Stimulated activated CD8-positive, alpha-beta memory T cell treated with anti-CD3 and anti-CD28 coated beads, Interleukin-15, amount 100 ng/mL, for 4 hours (primary cell): ENCODE measurements at regions not wholly inside any gene's neighbourhood (a gene's known extent, or its start where the extent isn't known, plus 50 kb on each side); places are given as distances from the start of the nearest gene placed in this dataset.
"Not testable (repeated sequence)": the region's sequence is repeated elsewhere in the genome, so short reads cannot be mapped to it uniquely, and the experiment has no call there.

ENCODE experiments used
- DNase-seq, 2 donors: peaks; one replicate each; pipeline ENCODE4 v3.0.0-alpha.2; 2020; ENCODE audit warnings: low read depth in 2 of 2

DNA sequence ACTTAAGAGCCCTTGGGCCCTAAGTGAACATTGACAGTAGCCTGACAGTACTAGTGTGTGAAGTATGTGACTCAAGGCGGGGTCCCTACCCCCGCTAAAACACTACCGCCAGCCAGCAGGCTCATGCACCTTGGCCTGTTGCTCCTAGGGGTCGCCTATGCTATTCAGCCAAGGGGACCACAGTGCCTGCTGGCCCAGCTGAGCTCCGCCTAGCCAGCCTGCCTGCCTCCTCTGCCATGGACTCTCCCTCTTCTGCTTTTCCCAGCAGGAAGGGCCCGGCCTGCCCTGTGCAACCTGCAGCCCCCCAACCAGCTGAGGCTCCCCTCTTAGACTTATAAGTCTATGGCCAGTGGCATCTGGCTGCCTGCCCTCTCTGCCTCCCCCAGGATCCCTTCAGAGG lies 193.1 kb downstream of the MSX2 start:
- not testable (repeated sequence) for DNase-seq

DNA sequence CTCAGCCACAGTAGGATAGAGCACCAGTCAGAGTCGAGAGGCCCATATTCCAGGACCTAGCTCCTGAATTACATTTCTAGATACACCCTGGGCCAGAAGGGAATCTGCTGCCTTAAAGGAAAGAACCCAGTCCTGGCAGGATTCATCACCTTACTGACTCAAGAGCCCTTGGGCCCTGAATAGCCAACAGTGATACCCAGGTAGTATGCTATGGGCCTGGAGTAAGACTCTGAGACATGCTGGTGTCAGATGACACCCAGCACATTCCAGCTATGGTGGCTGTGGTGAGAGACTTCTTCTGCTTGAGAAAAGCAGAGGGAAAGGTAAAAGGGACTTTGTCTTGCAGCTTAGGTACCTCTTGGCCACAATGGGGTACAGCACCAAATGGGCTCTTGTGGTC lies 192.5 kb downstream of the MSX2 start:
- DNase-seq = not testable (repeated sequence)

DNA sequence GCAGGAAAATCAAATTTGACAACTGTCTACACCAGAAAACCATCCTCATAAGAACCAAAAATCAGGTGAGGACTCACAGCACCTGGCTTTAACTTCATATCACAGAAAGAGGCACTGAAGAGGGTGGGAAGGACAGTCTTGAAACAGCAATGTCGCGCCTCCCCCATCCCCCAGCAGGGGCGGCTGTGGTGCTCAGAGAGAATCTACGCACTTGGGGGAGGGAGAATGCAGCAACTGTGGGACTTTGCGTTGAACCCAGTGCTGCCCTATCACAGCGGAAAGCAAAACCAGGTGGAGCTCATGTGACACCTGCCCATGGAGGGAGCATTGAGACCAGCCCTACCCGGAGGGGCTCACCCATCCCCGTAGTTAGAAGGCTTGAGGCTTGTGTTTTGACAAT lies 191.8 kb downstream of the MSX2 start:
- no peak for DNase-seq

DNA sequence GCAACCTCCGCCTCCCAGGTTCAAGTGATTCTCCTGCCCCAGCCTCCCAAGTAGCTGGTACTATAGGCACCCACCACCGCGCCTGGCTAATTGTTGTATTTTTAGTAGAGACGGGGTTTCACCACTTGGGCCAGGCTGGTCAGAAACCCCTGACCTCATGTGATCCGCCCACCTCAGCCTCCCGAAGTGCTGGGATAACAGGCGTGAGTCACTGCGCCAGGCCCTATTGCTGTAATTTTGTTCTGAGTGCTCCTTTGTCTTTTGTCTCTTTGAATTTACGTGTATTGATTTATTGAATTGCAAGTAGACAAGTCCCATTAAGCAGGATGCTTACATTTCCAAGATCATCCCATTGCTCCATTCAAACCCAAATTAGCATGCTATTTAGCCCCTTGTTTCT lies 186.7 kb downstream of the MSX2 start:
- no peak for DNase-seq

DNA sequence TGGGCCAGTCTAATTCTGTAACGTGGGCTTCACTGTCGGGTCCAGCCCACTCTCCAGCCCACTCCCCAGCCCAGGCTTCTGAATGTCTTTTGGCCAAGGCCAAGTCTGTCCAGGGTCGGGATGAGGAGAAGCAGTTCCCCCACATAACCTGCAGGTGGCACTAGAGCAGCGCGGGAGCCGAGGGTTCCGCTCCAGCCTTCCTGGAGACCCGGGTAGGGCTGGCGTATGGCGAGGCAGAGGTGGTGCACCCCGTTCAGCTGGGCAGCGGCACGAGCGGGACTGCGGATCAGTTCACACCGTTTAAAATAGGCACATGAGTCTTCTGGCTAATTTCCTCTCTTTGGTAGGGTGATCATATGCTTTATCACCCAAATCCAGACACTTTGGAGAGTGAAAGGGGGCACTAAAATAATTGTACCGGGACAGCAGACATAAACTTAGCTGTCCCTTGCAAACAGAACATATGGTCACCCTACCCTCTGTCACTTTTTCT lies 185.9 kb downstream of the MSX2 start:
- peak in 1 of 2 donors; percentile 7 for DNase-seq

DNA sequence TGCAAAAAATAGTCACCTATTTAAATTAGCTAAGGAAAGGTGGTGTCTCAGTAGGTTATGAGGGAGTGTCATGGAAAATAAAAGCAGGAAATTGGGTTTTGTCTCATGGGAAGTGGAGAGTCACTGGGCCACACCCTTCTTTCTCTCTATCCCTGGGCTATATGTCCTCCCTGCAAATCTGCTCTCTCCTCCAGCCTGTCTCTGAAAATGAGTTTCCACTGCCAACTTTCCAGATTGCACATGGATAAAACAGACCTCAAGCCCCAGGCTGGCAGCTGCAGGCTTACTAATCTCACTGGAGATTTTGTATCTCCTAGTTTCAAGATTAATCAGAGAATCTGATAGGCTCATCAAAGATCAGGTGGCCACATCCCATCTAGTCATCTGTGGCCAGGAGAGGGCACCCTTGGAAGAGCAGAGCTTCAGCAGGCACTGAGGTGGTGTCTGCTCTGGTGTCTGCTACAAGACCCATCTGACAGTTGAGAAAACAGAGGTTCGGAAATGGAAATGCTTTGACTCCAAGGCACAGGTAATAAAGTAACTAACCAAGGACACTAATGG lies 178.9 kb downstream of the MSX2 start:
- no peak for DNase-seq

DNA sequence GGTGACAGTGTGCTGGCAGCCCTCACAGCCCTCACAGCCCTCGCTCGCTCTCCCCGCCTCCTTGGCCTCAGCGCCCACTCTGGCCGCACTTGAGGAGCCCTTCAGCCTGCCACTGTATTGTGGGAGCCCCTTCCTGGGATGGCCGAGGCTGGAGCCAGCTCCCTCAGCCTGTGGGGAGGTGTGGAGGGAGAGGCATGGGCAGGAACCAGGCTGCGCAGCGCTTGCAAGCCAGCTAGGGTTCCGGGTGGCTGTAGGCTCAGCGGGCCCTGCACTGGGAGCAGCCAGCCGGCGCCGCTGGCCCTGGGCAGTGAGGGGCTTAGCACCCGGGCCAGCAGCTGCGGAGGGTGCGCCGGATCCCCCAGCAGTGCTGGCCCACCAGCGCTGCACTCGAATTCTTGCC lies 177.0 kb downstream of the MSX2 start:
- no peak for DNase-seq

DNA sequence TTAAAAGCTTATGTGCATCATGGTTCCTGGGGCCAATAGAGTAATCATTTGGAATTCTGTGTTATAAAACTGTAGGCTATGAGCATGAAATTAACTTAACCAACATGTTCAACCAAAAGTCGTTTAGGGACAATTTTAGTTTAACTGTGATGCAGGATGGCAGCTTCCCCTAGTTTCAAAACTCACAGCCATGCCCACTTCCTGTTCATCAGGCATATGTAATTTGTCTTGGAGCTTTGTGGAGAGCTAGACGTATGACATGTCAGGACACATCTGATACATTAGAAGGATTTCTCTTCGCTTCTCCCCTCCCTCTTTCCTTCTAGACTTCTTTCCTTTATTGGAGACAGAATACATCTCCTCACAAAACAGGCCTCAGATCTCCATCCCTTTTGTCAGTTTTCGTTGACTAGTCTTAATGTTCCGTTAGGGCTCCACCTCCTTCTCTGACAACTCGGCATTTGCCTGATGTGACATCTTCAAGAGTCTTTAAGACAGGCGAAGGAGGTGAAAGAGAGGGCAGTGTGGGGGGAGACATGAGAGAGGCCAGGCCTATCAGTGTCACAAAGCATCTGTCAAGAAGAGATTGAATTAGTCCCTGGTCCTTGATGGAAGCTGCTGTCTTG lies 176.0 kb downstream of the MSX2 start:
- DNase-seq = no peak

DNA sequence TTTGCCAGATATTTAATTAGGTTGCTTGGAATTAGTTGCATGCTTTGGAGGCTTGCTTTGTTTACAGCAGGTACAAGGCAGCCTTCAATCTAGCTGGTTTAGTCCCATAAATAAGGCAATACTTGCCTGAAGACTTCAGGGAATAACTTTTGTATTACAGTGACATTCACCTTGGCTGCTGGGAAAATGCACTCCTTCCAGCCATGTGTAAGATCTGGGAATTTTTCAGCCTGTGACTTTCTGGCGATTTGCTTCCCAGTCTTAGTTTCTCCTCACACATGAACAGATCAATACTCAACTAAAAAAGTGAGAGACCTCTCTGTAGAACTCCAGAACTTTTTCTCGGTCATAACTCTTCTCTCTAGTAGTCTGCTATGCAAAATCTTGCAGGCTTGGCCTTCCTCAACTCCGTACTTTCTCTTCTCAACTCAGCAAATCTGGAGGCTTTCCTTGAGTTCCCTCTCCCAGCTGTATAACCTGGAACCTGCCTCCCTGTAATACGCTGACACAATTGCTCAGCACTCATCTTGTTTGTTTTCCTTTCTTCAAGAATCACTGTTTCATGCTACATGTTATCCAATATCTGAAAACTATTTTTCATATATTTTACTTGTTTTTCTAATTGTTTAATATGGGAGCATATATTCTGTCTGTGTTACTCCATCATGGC lies 173.0 kb downstream of the MSX2 start:
- no peak for DNase-seq

DNA sequence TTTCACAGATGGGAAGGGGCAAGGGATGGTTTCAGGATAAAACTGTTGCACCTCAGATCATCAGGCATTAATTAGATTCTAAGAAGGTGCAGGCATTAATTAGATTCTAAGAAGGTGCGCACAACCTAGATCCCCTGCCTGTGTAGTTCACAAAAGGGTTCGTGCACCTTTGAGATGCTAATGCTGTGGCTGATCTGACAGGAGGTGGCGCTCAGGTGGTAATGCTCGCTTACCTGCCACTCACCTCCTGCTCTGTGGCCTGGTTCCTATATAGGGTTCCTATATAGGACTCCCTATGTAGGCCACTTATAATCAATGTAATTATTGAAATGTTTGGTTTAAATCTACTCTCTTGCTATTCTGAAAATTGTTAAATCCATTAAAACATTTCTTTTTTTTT lies 171.0 kb downstream of the MSX2 start:
- no peak for DNase-seq

DNA sequence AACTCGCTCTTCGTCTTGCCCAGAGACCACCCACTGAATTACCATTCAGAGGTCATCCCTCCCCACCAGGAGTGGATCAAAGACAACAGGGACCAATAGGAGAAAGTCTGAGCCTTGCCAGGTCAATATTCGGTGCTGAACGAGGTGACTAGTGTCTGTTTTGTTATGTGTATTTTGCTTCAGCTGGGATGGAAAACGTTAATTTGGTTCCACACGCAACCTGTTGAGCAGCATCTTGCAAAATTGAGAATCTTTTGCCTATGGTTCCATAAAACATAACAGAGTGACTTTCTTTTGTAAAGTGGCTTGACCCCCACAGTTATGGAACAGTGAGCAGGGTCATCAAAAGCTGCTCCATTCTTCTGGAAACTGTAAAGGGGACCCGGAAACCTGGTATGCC lies 168.4 kb downstream of the MSX2 start:
- no peak for DNase-seq

DNA sequence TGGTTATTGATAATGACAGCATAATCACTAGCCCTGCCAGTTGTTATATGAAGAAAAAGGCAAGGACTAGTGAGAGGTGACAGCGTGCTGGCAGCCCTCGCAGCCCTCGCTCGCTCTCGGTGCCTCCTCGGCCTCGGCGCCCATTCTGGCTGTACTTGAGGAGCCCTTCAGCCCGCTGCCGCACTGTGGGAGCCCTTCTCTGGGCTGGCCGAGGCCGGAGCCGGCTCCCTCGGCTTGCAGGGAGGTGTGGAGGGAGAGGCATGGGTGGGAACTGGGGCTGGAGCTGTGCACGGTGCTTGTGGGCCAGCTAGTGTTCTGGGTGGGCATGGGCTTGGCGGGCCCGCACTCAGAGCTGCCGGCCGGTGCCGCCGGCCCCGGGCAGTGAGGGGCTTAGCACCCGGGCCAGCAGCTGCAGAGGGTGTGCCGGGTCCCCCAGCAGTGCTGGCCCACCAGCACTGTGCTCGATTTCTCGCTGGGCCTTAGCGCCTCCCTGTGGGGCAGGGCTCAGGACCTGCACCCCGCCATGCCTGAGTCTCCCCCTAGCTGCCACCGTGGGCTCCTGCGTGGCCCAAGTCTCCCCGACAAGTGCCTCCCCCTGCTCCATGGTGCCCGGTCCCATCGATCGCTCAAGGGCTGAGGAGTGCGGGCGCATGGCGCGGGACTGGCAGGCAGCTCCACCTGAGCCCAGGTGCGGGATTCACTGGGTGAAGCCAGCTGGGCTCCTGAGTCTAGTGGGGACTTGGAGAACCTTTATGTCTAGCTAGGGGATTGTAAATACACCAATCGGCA lies 156.2 kb downstream of the MSX2 start:
- not testable (repeated sequence) for DNase-seq

DNA sequence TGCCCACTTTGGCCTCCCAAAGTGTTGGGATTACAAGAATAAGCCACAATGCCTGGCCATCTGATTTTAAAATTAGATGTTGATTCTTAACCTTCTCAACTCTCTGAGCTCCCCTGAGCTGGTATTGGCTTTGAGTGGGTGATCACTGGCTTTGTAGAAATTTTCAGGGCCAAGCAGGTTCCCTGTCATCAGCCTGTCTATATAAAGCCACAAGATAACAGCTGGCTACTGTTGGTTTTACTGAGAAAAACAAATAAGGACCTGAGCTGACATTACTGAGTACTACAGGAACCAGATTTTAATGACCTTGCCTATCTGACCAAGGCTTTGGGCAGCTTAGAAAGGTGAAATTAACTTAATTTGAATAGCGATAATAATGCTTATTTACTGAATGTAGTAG lies 153.6 kb downstream of the MSX2 start:
- DNase-seq = no peak

DNA sequence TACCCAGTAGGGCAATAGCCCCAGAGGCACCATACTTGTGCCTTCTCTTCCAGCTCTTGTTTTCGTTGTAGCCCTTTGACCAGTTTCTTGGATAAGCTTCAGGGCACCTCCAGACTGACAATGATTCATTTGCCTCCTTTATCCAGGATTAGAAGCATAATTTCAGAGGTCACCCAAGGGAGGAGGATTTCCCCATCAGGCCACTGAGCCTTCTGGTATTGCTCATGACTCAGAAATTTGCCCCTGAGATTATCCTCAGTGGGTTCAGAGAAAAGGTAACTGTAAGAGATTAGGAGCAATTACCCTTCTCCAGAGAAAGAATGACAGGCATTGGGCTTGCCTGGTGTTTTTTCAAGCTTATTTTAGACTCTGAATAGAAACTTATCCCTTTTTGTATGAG lies 147.9 kb downstream of the MSX2 start:
- DNase-seq = no peak

DNA sequence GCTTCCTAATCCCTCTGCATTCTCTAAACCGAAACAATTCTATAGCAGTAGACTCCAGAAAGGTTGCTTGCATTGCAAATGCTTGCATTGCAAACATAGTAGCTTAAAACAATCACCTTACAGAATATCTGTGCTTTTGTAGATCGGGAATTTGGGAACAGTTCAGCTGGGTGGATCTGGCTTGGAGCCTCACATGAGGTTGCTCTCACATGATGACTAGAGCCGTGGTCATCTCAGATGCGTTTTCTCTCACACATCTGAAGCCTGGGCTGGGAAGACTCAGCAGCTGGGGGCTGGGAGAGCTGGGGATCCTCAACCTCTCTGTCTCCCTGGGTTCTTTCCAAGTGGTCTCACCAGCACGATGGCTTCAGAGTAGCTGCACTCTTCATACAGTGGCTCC lies 127.8 kb downstream of the MSX2 start:
- no peak for DNase-seq

DNA sequence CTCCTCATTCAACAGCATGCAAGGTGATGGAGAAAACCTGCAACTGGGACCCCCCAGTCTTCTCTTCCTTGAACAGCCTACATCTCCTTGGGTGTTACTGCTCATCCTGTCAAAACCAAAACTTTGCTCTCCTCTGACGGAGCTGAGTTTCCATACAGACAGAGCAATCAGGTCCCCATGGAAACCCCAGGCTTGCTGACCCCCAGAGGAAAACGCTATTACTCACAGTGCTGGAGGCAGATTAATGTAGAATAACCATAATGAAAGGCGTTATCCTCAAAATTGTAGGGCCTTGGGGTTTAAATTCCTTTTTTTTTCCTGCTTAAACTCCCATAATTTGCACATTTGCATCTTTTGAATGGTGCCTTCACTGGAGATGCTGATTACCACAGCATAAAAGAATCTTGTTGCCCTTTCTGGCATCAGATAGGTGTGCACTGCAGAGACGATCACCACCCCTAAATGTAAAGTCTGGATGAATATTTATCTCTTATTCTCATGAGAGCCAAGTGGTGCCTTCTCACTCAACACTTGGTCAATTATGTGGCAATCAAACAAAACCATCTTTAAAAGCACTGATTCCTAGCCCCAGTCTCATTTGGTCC lies 126.3 kb downstream of the MSX2 start:
- DNase-seq = no peak

DNA sequence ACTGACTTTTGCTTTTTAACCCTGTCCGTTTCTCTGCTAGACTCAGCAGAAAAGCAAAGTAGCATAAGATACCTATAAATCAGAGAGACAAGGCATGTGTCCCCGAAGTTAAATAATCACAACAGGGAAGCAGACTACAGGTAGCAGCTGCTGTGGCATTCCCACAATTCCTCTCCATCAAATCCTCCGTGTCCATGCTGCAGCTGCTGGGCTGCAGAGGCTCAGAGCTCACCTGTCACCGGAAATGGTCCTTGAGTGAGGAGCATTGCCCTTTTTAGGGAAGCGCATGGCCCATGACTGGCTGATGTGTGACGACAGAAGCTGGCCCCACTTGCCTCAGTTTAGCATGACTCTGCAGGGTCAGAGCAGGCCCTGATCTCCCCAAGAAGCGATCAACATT lies 125.0 kb downstream of the MSX2 start:
- no peak for DNase-seq

DNA sequence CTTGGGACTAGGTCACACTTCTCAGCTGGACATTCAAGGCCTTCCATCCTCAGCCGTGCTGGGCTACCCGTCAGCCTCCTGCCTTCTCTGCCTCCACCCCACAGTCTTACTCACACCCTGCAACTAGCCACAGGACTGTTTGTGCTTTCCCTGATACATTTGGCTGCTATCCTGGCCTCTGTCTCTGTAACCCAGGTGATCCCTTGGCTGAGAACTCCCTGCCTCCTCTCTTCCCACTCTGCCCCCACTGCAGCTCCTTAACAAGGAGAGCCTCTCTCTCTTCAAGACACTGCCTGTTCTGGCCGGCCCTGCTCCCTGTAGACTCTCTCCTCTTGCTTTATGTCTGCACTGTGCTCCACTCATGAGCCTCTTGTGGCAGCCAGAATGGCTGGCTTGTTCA lies 120.6 kb downstream of the MSX2 start:
- DNase-seq = no peak

DNA sequence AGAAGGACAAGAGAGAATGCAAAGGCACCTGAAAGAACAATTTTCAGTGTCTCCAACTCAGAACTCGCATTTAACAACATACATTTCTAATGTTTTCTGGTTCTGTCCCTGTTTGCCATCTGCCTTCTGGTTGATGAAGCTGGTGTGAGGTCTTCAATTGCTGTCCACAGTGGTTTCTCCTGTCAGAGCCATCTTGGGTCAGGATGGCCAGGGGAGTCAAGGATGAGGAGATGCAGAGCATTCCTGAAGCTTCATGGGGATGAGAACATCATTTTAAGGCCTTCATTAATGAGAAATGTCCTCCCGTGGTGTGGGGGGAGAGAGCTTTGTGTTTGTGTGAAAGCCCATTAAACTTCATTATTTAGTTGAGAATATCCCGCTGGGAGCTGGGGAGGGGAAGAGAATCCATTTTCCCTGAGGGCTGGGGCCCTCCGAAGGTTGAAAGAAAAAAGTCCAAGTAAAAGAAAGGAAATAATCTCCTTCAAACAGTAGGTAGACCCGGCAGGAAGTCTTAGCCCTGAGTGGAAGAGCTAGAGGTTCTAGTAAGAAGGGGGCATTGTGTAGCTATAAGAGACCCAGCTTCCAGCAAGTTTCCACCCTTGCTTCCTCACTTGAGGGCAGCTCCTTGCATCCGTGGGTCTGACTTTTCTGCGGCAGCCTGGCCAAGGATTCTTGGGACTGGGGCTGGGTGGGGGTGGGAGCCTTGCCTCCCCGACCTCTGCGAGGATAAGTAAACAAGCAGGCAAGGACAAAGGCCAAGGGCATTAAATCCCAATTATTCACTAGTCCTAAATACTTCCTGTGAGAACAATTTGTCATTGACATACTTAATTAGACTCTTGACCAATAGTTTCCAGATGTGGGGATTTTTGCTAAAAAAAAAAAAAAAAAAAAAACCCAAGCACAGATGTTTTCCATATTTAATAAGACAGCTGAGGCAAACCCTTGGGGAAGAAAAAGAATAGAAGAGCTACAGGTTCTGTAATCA lies 119.2 kb downstream of the MSX2 start:
- no peak for DNase-seq

DNA sequence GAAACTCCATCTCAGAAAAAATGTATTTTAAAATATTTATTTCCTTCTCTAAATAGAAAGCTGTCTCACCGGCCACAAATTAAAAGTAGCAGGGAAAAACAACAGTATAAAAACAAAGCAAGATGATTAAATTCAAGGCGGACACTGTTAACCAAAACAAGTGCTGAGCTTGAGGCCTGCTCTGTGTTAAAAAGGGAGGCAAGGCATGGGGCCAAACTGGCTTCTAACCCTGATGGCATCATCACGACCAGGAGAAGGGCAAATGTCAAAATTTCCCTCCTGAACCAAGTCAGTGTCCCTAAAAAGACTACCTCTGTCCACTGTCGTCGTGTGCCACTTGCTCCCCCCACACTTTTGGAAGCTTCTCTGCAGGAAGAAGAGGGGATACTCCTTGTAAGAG lies 116.1 kb downstream of the MSX2 start:
- DNase-seq = no peak

DNA sequence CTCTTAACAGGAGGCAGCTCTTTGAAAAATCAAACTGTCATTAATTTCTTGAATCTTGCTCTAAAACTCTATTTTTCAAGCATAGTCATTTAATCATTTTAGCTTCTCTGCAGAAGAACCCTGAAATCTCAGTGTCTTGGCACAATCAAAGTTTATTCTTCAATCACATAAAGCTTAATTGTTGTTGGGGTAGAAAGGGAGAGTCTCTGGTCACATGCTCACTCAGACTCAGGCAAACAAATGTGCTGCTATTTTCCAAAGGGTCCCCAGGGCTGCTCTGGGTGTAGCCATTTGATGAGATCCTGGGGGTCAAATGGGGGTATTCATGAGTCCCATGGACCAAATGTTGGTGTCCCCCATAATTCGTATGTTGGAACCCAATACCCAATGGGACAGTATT lies 114.8 kb downstream of the MSX2 start:
- no peak for DNase-seq
